HUES48 (cell line): ENCODE measurements at regions not wholly inside any gene's neighbourhood (a gene's known extent, or its start where the extent isn't known, plus 50 kb on each side); places are given as distances from the start of the nearest gene placed in this dataset.
"Not testable (repeated sequence)": the region's sequence is repeated elsewhere in the genome, so short reads cannot be mapped to it uniquely, and the experiment has no call there.

Experiments
- H3K27ac ChIP-seq: one replicate; pipeline ENCODE4 v1.7.0; 2013; ENCODE audit warnings: low read depth, low read length, inconsistent platforms
- H3K27me3 ChIP-seq: 2 replicates; pipeline ENCODE4 v1.6.1; 2013; ENCODE audit warnings: mild to moderate bottlenecking, low read length; ENCODE audit not compliant: control insufficient read depth, insufficient read depth
- H3K36me3 ChIP-seq: 2 replicates; pipeline ENCODE4 v1.6.1; 2013; ENCODE audit warnings: low read length; ENCODE audit not compliant: control insufficient read depth, insufficient read depth
- H3K4me1 ChIP-seq: 2 replicates; pipeline ENCODE4 v1.6.1; 2013; ENCODE audit warnings: mild to moderate bottlenecking, low read length; ENCODE audit not compliant: control insufficient read depth, insufficient read depth
- H3K4me3 ChIP-seq: 2 replicates; pipeline ENCODE4 v1.5.1; 2013; ENCODE audit warnings: mild to moderate bottlenecking, low read depth, low read length
- H3K9ac ChIP-seq: 2 replicates; pipeline ENCODE4 v1.6.1; 2013; ENCODE audit warnings: mild to moderate bottlenecking, low read depth, low read length, moderate library complexity
- H3K9me3 ChIP-seq: 2 replicates; pipeline ENCODE4 v1.6.1; 2013; ENCODE audit warnings: low read length; ENCODE audit not compliant: control insufficient read depth, insufficient read depth

- Histone ChIP-seq H3K9me3 (no peaks in the 10 kb centered on the region), H3K36me3 (no peaks in the 10 kb centered on the region), H3K27ac (no peak overlapping the region), H3K4me3 (no peak overlapping the region), H3K4me1 (no peaks in the 10 kb centered on the region), H3K27me3 (no peaks in the 10 kb centered on the region), H3K9ac (no peak overlapping the region)
These were observed 563.6 kb downstream of the VGLL3 start for GRCh38 chr3:86427343-86427742.

- Histone ChIP-seq H3K27me3 (no peaks in the 10 kb centered on the region), H3K9me3 (no peaks in the 10 kb centered on the region), H3K36me3 (no peaks in the 10 kb centered on the region), H3K9ac (no peak overlapping the region), H3K27ac (no peak overlapping the region), H3K4me3 (no peak overlapping the region), H3K4me1 (no peaks in the 10 kb centered on the region)
These were observed 569.8 kb downstream of the VGLL3 start for GRCh38 chr3:86420990-86421739.

GRCh38 chr3:86418861-86419260, 572.1 kb downstream of the VGLL3 start:
- Histone ChIP-seq H3K9ac (no peak overlapping the region), H3K4me3 (no peak overlapping the region), H3K27ac (no peak overlapping the region), H3K27me3 (no peaks in the 10 kb centered on the region), H3K4me1 (no peaks in the 10 kb centered on the region), H3K9me3 (no peaks in the 10 kb centered on the region), H3K36me3 (no peaks in the 10 kb centered on the region)

- Histone ChIP-seq H3K4me3 (no peak overlapping the region), H3K36me3 (no peaks in the 10 kb centered on the region), H3K27me3 (no peaks in the 10 kb centered on the region)
These were observed 574.6 kb downstream of the VGLL3 start for GRCh38 chr3:86416334-86416733.

GRCh38 chr3:86413645-86414044, 577.3 kb downstream of the VGLL3 start:
- no peaks in the 10 kb centered on the region for H3K27me3 ChIP-seq
- H3K9me3 ChIP-seq: no peaks in the 10 kb centered on the region
- H3K4me3 ChIP-seq: no peak overlapping the region
- peaks cover 27% of the 10 kb centered on the region for H3K4me1 ChIP-seq
- H3K27ac ChIP-seq: no peak overlapping the region
- no peak overlapping the region for H3K9ac ChIP-seq
- no peaks in the 10 kb centered on the region for H3K36me3 ChIP-seq

More at GRCh38 chr3:86416334-86416733, 574.6 kb downstream of the VGLL3 start:
- no peak overlapping the region for H3K27ac ChIP-seq
- H3K9me3 ChIP-seq: no peaks in the 10 kb centered on the region
- peaks cover under 1% of the 10 kb centered on the region for H3K4me1 ChIP-seq
- H3K9ac ChIP-seq: no peak overlapping the region

GRCh38 chr3:86410587-86410986, 580.4 kb downstream of the VGLL3 start:
- Histone ChIP-seq H3K9me3 (no peaks in the 10 kb centered on the region), H3K36me3 (no peaks in the 10 kb centered on the region), H3K4me1 (peaks cover 42% of the 10 kb centered on the region), H3K27ac (peak overlapping the region; percentile 82), H3K4me3 (0 out of 2 replicates have a peak overlapping the region, but pooled peaks have one; percentile 27), H3K9ac (no peak overlapping the region), H3K27me3 (no peaks in the 10 kb centered on the region)

GRCh38 chr3:86389759-86390158, 601.2 kb downstream of the VGLL3 start:
- H3K27ac ChIP-seq, H3K9me3 ChIP-seq, H3K36me3 ChIP-seq: not testable (repeated sequence)

GRCh38 chr3:86388820-86389219, 602.1 kb downstream of the VGLL3 start:
- Histone ChIP-seq H3K4me1 (peaks cover 16% of the 10 kb centered on the region), H3K27me3 (no peaks in the 10 kb centered on the region), H3K9ac (no peak overlapping the region), H3K4me3 (no peak overlapping the region), H3K27ac (no peak overlapping the region), H3K9me3 (no peaks in the 10 kb centered on the region), H3K36me3 (no peaks in the 10 kb centered on the region)

More at GRCh38 chr3:86389759-86390158, 601.2 kb downstream of the VGLL3 start:
- H3K27me3 ChIP-seq, H3K4me3 ChIP-seq, H3K9ac ChIP-seq: not testable (repeated sequence)
- H3K4me1 ChIP-seq: peaks cover 16% of the 10 kb centered on the region

- Histone ChIP-seq H3K9ac (no peak overlapping the region), H3K4me1 (peaks cover 39% of the 10 kb centered on the region), H3K9me3 (no peaks in the 10 kb centered on the region), H3K4me3 (no peak overlapping the region), H3K36me3 (no peaks in the 10 kb centered on the region), H3K27ac (no peak overlapping the region), H3K27me3 (no peaks in the 10 kb centered on the region)
These were observed 608.4 kb downstream of the VGLL3 start for GRCh38 chr3:86382556-86382955.

GRCh38 chr3:86381247-86381646, 609.7 kb downstream of the VGLL3 start:
- no peaks in the 10 kb centered on the region for H3K27me3 ChIP-seq
- no peak overlapping the region for H3K4me3 ChIP-seq
- H3K27ac ChIP-seq: peak overlapping the region; percentile 71
- H3K9me3 ChIP-seq: no peaks in the 10 kb centered on the region
- no peak overlapping the region for H3K9ac ChIP-seq
- peaks cover 36% of the 10 kb centered on the region for H3K4me1 ChIP-seq
- H3K36me3 ChIP-seq: no peaks in the 10 kb centered on the region

- Histone ChIP-seq H3K9me3 (no peaks in the 10 kb centered on the region), H3K27me3 (no peaks in the 10 kb centered on the region), H3K36me3 (no peaks in the 10 kb centered on the region), H3K4me1 (peaks cover 24% of the 10 kb centered on the region), H3K9ac (no peak overlapping the region), H3K27ac (no peak overlapping the region), H3K4me3 (no peak overlapping the region)
These were observed 611.7 kb downstream of the VGLL3 start for GRCh38 chr3:86379280-86379679.
